ENCODE measurements at regions not wholly inside any gene's neighbourhood (a gene's known extent, or its start where the extent isn't known, plus 50 kb on each side); places are given as distances from the start of the nearest gene placed in this dataset.

- Histone ChIP-seq H3K4me1 (no peaks in the 10 kb centered on the region), H3K27ac (no peak overlapping the region), H3K9me3 (no peaks in the 10 kb centered on the region), H3K27me3 (no peaks in the 10 kb centered on the region), H3K36me3 (no peaks in the 10 kb centered on the region), H3K4me3 (no peak overlapping the region)
- TF ChIP-seq CTCF (IDR thresholded peaks at IDR 0.05) (no peak), POLR2A (IDR thresholded peaks at IDR 0.05) (no peak)
- no peak for DNase-seq
These were observed 522.5 kb downstream of the PTPRC start for GRCh38 chr1:199161319-199161680.

GRCh38 chr1:199161766-199162303 lies 523.0 kb downstream of the PTPRC start:
- H3K4me1 ChIP-seq: no peaks in the 10 kb centered on the region
- no peaks in the 10 kb centered on the region for H3K9me3 ChIP-seq
- no peak for DNase-seq
- H3K27ac ChIP-seq: no peak overlapping the region
- no peaks in the 10 kb centered on the region for H3K36me3 ChIP-seq
- H3K4me3 ChIP-seq: no peak overlapping the region
- H3K27me3 ChIP-seq: no peaks in the 10 kb centered on the region
- no peak for TF ChIP-seq POLR2A (IDR thresholded peaks at IDR 0.05)
- TF ChIP-seq CTCF (IDR thresholded peaks at IDR 0.05): no peak

- H3K4me1 ChIP-seq: no peaks in the 10 kb centered on the region
- H3K4me3 ChIP-seq: no peak overlapping the region
- no peak for DNase-seq
- no peaks in the 10 kb centered on the region for H3K27me3 ChIP-seq
- H3K9me3 ChIP-seq: no peaks in the 10 kb centered on the region
- TF ChIP-seq CTCF (IDR thresholded peaks at IDR 0.05) (no peak), POLR2A (IDR thresholded peaks at IDR 0.05) (no peak)
- H3K27ac ChIP-seq: no peak overlapping the region
- no peaks in the 10 kb centered on the region for H3K36me3 ChIP-seq
These were observed 524.4 kb downstream of the PTPRC start for GRCh38 chr1:199163267-199163666.

GRCh38 chr1:199163670-199164069 lies 524.8 kb downstream of the PTPRC start:
- no peak for TF ChIP-seq CTCF (IDR thresholded peaks at IDR 0.05)
- no peak for TF ChIP-seq POLR2A (IDR thresholded peaks at IDR 0.05)
- Histone ChIP-seq H3K27me3 (no peaks in the 10 kb centered on the region), H3K4me1 (no peaks in the 10 kb centered on the region), H3K4me3 (no peak overlapping the region), H3K9me3 (no peaks in the 10 kb centered on the region), H3K27ac (no peak overlapping the region), H3K36me3 (no peaks in the 10 kb centered on the region)
- DNase-seq: no peak

GRCh38 chr1:199167460-199167859 lies 528.6 kb downstream of the PTPRC start:
- TF ChIP-seq CTCF (IDR thresholded peaks at IDR 0.05): no peak
- TF ChIP-seq POLR2A (IDR thresholded peaks at IDR 0.05): no peak
- Histone ChIP-seq H3K27ac (no peak overlapping the region), H3K36me3 (no peaks in the 10 kb centered on the region), H3K27me3 (no peaks in the 10 kb centered on the region), H3K4me1 (no peaks in the 10 kb centered on the region), H3K9me3 (no peaks in the 10 kb centered on the region), H3K4me3 (no peak overlapping the region)
- DNase-seq: no peak

Data from Peyer's patch (tissue), 4 donors.